Upper lobe of left lung (tissue), 4 donors: ENCODE measurements at regions not wholly inside any gene's neighbourhood (a gene's known extent, or its start where the extent isn't known, plus 50 kb on each side); places are given as distances from the start of the nearest gene placed in this dataset.

Experiments
- POLR2AphosphoS5 ChIP-seq, 2 donors: sonication (generic); formaldehyde crosslinking; IDR thresholded peaks; one replicate each; pipeline ENCODE4 v1.5.1; 2017; ENCODE audit warnings: antibody characterized with exemption in 2 of 2
- TF ChIP-seq, protein P1 (sequence below), 6 experiments: fragments of 450-650 bp in 4 of 6; fragments of 200-600 bp in 2 of 6; sonication (generic) in 2 of 6; IDR thresholded peaks; one replicate each; pipeline ENCODE4 v1.5.1; 2016 to 2019; ENCODE audit warnings: antibody characterized with exemption in 6 of 6

GRCh38 chrX:40488296-40488695 is 92.5 kb upstream of the ATP6AP2 start:
- TF ChIP-seq, protein P1, sequence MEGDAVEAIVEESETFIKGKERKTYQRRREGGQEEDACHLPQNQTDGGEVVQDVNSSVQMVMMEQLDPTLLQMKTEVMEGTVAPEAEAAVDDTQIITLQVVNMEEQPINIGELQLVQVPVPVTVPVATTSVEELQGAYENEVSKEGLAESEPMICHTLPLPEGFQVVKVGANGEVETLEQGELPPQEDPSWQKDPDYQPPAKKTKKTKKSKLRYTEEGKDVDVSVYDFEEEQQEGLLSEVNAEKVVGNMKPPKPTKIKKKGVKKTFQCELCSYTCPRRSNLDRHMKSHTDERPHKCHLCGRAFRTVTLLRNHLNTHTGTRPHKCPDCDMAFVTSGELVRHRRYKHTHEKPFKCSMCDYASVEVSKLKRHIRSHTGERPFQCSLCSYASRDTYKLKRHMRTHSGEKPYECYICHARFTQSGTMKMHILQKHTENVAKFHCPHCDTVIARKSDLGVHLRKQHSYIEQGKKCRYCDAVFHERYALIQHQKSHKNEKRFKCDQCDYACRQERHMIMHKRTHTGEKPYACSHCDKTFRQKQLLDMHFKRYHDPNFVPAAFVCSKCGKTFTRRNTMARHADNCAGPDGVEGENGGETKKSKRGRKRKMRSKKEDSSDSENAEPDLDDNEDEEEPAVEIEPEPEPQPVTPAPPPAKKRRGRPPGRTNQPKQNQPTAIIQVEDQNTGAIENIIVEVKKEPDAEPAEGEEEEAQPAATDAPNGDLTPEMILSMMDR (IDR thresholded peaks at IDR 0.05): no peak
- TF ChIP-seq POLR2AphosphoS5 (IDR thresholded peaks at IDR 0.05): no peak
